DND-41 (cell line): ENCODE measurements at regions not wholly inside any gene's neighbourhood (a gene's known extent, or its start where the extent isn't known, plus 50 kb on each side); places are given as distances from the start of the nearest gene placed in this dataset.

Experiments
- ATAC-seq: fragments of 200-7000 bp; cut with Tn5 transposase; 3 replicates; pipeline ENCODE4 v1.9.1; 2021; ENCODE audit warnings: low read depth; ENCODE audit not compliant: insufficient read depth
- DNase-seq: peaks from one replicate; pipeline ENCODE4 v3.0.0-alpha.2; 2020
- H2AFZ ChIP-seq: 2 replicates; pipeline ENCODE4 v1.6.0; 2012; ENCODE audit warnings: low read depth, low read length
- H3K27ac ChIP-seq: 2 replicates; pipeline ENCODE4 v1.5.1; 2012; ENCODE audit warnings: low read length, inconsistent platforms
- H3K27me3 ChIP-seq: fragments of 200-600 bp; sonication (generic); 2 replicates; pipeline ENCODE4 v1.6.0; 2012; ENCODE audit warnings: low read length, mild to moderate bottlenecking, inconsistent platforms; ENCODE audit not compliant: insufficient read depth, poor library complexity
- H3K36me3 ChIP-seq: 2 replicates; pipeline ENCODE4 v1.5.1; 2012; ENCODE audit warnings: low read length, inconsistent platforms; ENCODE audit not compliant: insufficient read depth
- H3K4me1 ChIP-seq: 2 replicates; pipeline ENCODE4 v1.5.1; 2012; ENCODE audit warnings: mild to moderate bottlenecking, low read length; ENCODE audit not compliant: insufficient read depth
- H3K4me2 ChIP-seq: 2 replicates; pipeline ENCODE4 v1.6.0; 2012; ENCODE audit warnings: mild to moderate bottlenecking, moderate library complexity, low read length, inconsistent platforms; ENCODE audit not compliant: insufficient read depth
- H3K4me3 ChIP-seq, 2 experiments: fragments of 200-600 bp in 1 of 2; shearing (Covaris generic) in 1 of 2; 2 replicates each; pipeline ENCODE4 v1.5.1; 2012 to 2016; ENCODE audit warnings: inconsistent platforms in 2 of 2, low read length in 2 of 2, mild to moderate bottlenecking in 2 of 2, low read depth in 1 of 2, moderate library complexity in 1 of 2
- H3K79me2 ChIP-seq: 2 replicates; pipeline ENCODE4 v1.6.0; 2012; ENCODE audit warnings: low read length, inconsistent platforms; ENCODE audit not compliant: insufficient read depth
- H3K9ac ChIP-seq: 2 replicates; pipeline ENCODE4 v1.6.0; 2012; ENCODE audit warnings: low read depth, mild to moderate bottlenecking, inconsistent platforms, low read length, moderate library complexity
- H3K9me3 ChIP-seq: 2 replicates; pipeline ENCODE4 v1.5.1; 2012; ENCODE audit warnings: low read length, moderate library complexity, mild to moderate bottlenecking, inconsistent platforms; ENCODE audit not compliant: insufficient read depth, severe bottlenecking
- H4K20me1 ChIP-seq: 2 replicates; pipeline ENCODE4 v1.6.0; 2012; ENCODE audit warnings: low read length; ENCODE audit not compliant: insufficient read depth
- EZH2 ChIP-seq: IDR thresholded peaks from 3 replicates; pipeline ENCODE4 v1.6.1; 2012; ENCODE audit warnings: borderline replicate concordance, low read depth, mild to moderate bottlenecking, moderate library complexity, low read length, inconsistent platforms; ENCODE audit not compliant: severe bottlenecking
- TF ChIP-seq, protein P1 (sequence below): IDR thresholded peaks from 2 replicates; pipeline ENCODE4 v1.5.1; 2012; ENCODE audit warnings: borderline replicate concordance, low read length, moderate library complexity, mild to moderate bottlenecking; ENCODE audit not compliant: poor library complexity, severe bottlenecking; ENCODE audit errors: extremely low read depth

DNA sequence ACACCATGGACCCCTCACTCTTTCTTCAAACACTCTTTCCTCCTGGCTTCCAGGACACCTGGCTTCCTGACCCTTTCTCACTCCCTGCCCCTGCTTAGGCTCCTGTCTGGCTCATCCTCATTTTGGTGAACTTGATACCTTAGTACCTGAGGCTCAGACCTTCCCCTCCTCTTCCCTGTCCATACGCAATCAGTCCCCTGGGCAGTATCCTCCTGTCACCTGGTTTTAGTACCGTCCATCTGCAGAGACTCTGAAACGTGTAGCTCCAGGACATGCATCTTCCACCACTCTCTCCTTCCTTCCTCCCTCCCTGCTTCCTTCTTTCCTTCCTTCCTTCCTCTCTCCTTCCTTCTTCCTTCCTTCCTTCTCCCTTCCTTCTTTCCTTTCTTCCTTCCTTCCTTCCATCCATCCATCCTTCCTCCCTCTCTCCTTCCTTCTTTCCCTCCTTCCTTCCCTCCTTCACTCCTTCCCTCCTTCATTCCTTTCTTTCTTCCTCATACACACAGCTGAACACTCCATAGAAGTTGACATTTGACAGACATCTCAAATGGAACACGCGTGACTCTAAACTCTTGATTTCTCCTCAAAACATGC, 1488.6 kb downstream of the TBC1D22A start:
- H3K27ac ChIP-seq = no peak overlapping the region
- ATAC-seq (no peak), DNase-seq (no peak)
- no peaks in the 10 kb centered on the region for H3K36me3 ChIP-seq
- TF ChIP-seq EZH2 = no peak
- TF ChIP-seq, protein P1, sequence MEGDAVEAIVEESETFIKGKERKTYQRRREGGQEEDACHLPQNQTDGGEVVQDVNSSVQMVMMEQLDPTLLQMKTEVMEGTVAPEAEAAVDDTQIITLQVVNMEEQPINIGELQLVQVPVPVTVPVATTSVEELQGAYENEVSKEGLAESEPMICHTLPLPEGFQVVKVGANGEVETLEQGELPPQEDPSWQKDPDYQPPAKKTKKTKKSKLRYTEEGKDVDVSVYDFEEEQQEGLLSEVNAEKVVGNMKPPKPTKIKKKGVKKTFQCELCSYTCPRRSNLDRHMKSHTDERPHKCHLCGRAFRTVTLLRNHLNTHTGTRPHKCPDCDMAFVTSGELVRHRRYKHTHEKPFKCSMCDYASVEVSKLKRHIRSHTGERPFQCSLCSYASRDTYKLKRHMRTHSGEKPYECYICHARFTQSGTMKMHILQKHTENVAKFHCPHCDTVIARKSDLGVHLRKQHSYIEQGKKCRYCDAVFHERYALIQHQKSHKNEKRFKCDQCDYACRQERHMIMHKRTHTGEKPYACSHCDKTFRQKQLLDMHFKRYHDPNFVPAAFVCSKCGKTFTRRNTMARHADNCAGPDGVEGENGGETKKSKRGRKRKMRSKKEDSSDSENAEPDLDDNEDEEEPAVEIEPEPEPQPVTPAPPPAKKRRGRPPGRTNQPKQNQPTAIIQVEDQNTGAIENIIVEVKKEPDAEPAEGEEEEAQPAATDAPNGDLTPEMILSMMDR = no peak
- no peak overlapping the region for H3K9ac ChIP-seq
- no peak overlapping the region for H3K4me3 ChIP-seq
- H3K79me2 ChIP-seq = no peaks in the 10 kb centered on the region
- no peak overlapping the region for H2AFZ ChIP-seq
- H3K4me2 ChIP-seq = no peak overlapping the region
- H3K4me1 ChIP-seq = peaks cover 7% of the 10 kb centered on the region
- H4K20me1 ChIP-seq = no peaks in the 10 kb centered on the region
- peaks cover 6% of the 10 kb centered on the region for H3K27me3 ChIP-seq
- no peaks in the 10 kb centered on the region for H3K9me3 ChIP-seq

DNA sequence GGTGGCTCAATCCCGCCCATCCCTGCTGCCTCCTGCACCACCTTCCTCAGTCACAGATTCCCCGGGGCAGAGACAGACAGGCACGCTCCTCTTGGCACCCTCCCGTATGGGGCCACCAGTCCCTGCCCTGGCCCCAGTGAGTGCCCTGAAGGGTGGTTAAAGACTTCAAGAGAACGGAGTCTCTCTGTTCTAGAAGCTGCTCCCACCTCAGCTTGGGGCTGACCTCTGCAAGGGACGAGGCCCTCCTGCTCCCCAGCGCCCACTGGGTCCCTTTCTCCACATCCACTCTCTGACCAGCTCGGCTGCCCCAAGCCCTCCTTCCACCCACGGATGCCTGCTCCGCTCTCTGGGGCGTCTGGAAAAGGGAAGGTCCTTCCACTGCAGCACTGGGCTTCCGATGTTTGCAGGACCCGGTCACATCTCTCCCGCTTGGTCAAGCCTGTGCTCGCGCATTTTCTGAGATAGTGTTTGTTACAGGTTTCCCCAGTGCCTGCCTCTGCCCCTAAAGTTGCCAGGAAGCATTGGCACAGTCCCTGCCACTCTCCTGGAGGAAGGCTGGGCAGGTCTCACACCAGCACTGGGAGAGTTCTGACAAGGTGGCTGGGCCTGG, 1487.9 kb downstream of the TBC1D22A start:
- Histone ChIP-seq H3K4me1 (peaks cover 14% of the 10 kb centered on the region), H3K27me3 (peaks cover 6% of the 10 kb centered on the region), H3K27ac (no peak overlapping the region), H3K79me2 (no peaks in the 10 kb centered on the region), H2AFZ (no peak overlapping the region), H3K9me3 (no peaks in the 10 kb centered on the region), H4K20me1 (no peaks in the 10 kb centered on the region), H3K36me3 (no peaks in the 10 kb centered on the region), H3K4me3 (no peak overlapping the region), H3K9ac (no peak overlapping the region), H3K4me2 (no peak overlapping the region)
- no peak for ATAC-seq
- TF ChIP-seq, protein P1 = no peak
- no peak for TF ChIP-seq EZH2
- no peak for DNase-seq

DNA sequence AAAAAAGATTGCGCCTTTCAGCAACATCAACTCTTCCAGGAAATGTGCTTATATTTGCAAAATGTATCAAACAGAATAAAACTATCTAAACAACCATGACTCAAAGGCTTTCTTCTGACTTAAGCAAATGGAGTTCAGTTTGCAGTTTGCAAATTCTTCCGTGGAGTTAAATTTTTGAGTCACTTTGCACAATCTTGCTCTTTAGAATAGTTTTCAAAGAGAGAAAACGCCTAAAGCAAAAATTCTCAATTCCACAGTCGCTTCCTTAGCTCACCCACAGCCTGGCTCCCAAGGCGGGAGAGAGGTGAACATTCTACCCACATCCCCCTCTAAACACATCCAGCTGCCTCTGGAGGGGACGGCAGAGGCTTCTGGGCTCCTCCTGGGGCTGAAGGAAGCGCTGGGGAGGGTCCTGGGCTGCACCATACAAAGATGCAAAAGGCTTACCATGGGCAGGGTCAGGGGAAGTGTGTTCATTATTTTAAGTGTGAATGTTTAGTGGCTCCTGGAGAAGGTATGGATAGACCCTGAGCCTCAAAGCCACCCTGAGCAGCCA, 1487.3 kb downstream of the TBC1D22A start:
- no peaks in the 10 kb centered on the region for H4K20me1 ChIP-seq
- H3K4me2 ChIP-seq = no peak overlapping the region
- peaks cover 6% of the 10 kb centered on the region for H3K27me3 ChIP-seq
- no peaks in the 10 kb centered on the region for H3K79me2 ChIP-seq
- no peak overlapping the region for H3K9ac ChIP-seq
- ATAC-seq (no peak), DNase-seq (no peak)
- no peak overlapping the region for H3K4me3 ChIP-seq
- no peaks in the 10 kb centered on the region for H3K36me3 ChIP-seq
- no peaks in the 10 kb centered on the region for H3K9me3 ChIP-seq
- no peak overlapping the region for H2AFZ ChIP-seq
- H3K27ac ChIP-seq = no peak overlapping the region
- no peak for TF ChIP-seq EZH2
- TF ChIP-seq, protein P1 = no peak
- peaks cover 20% of the 10 kb centered on the region for H3K4me1 ChIP-seq
